OCI-M2 (cell line): ENCODE measurements at regions not wholly inside any gene's neighbourhood (a gene's known extent, or its start where the extent isn't known, plus 50 kb on each side); places are given as distances from the start of the nearest gene placed in this dataset.
"Not testable (repeated sequence)": the region's sequence is repeated elsewhere in the genome, so short reads cannot be mapped to it uniquely, and the experiment has no call there.

Experiments
- DNase-seq: peaks from one replicate; lab custom pipeline; 2025; ENCODE audit not compliant: unreplicated experiment; lab: John Stamatoyannopoulos, UW

GRCh38 chr11:33971530-33971929 lies 79.7 kb upstream of the LMO2 start:
- not testable (repeated sequence) for DNase-seq

GRCh38 chr11:33970984-33971466 lies 79.1 kb upstream of the LMO2 start:
- DNase-seq, result no peak

- no peak for DNase-seq
Observed at GRCh38 chr11:33967451-33967850, 75.6 kb upstream of the LMO2 start.

DNA sequence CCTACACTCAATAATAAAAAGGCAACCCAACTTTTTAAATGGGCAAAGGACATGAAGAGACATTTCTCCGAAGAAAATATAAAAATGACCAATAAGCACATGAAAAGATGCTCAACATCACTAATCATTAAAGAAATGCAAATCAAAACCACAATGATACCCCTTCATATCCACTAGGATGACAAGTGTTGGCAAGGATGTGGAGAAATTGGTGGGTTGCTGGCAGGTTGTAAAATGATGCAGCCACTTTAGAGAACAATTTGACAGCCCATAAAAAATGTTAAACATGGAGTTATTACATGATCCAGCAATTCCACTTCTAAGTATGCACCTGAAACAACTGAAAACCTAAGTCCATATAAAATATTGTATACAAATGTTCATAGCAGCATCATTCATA lies 73.2 kb upstream of the LMO2 start:
- DNase-seq, result no peak

- DNase-seq, result no peak
Observed at GRCh38 chr11:33959855-33960400, 68.1 kb upstream of the LMO2 start.

GRCh38 chr11:33957304-33957917 lies 65.5 kb upstream of the LMO2 start:
- DNase-seq, result no peak

DNA sequence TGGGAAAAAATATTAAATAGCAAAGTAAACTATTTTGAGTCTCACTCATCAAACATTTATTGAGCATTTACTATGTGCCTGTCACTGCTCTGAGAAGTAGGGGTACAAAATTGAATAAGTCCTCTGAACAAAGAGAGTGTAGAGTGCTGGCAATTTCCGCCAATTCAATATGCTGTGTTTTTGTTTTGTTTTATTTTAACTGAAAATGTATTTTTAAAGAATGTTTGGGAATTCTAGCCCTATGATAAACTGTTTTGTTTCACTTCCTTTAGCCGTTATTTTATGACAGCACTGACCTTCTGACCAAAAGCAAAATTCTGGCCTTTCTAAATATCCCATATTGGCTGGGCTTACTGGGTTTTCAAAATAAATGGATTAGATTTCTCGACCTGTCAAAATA lies 64.7 kb upstream of the LMO2 start:
- DNase-seq, result no peak

- DNase-seq, result no peak
Observed at GRCh38 chr11:33953289-33953688, 61.4 kb upstream of the LMO2 start.

DNA sequence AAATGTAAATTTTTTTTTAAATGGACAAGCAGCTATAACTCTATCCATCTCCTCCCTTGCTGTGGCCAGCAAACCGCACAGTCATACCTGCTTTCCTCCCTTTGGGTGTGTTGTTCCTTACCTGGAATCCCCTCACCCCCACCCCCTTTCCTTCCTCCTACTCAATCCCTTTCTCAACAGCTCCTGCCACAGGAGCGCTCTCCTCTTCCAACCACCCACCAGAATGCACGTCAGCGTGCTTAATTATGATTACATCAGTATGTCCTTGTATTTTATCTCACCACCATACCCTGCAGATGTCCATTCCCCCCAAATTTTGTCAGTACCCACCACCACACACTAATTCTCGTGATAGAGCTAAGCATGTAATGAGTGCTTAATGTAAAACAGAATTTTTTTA lies 60.9 kb upstream of the LMO2 start:
- DNase-seq, result no peak

DNA sequence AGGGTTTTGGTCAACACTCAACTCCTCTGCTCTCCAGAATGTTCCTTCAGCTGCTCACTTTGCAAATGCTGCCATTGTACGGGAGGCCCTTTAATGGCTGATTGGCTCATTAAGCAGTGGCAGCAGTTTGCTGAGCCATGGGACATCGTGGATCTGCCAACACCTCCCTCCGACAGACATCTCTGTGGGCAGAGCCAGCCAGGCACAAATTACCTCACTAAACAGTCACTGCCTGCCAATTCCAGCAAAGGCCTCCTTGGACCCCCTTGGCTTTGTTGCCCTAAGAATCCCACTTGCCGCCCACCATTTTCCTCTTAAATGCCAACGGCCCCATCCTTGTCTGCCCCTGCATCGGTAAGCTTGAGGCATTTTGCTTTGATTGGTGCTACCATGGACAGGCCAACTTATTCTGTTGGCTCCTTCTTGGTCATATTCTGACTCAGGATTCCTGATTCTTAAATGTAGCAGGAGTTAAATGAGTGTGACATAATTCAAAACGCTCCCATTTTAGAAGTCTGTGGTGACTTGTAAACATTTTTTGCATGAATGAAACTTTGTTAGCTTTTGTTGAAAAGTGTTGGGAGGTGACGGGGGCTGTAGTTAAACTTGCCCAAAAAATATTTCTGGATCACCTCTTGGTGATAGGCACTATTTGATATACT lies 57.5 kb upstream of the LMO2 start:
- DNase-seq, result no peak

GRCh38 chr11:33948494-33948893 lies 56.6 kb upstream of the LMO2 start:
- DNase-seq, result no peak

DNA sequence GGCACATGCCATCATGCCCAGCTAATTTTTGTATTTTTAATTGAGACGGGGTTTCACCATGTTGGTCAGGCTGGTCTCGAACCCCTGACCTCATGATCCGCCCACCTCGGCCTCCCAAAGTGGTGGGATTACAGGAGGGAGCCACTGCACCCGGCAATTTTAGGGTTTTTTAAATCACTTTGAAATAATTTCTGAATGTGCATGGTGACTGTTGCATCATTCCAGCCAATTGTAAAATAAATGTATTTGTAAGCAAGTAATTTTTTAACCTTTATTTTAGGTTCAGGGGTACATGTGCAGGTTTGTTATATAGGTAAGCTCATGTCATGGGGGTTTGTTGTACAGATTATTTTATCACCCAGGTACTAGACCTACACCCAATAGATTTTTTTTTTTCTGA lies 56.0 kb upstream of the LMO2 start:
- not testable (repeated sequence) for DNase-seq

GRCh38 chr11:33946930-33947329 lies 55.1 kb upstream of the LMO2 start:
- no peak for DNase-seq

GRCh38 chr11:33945481-33946268 lies 53.8 kb upstream of the LMO2 start:
- DNase-seq, result no peak

DNA sequence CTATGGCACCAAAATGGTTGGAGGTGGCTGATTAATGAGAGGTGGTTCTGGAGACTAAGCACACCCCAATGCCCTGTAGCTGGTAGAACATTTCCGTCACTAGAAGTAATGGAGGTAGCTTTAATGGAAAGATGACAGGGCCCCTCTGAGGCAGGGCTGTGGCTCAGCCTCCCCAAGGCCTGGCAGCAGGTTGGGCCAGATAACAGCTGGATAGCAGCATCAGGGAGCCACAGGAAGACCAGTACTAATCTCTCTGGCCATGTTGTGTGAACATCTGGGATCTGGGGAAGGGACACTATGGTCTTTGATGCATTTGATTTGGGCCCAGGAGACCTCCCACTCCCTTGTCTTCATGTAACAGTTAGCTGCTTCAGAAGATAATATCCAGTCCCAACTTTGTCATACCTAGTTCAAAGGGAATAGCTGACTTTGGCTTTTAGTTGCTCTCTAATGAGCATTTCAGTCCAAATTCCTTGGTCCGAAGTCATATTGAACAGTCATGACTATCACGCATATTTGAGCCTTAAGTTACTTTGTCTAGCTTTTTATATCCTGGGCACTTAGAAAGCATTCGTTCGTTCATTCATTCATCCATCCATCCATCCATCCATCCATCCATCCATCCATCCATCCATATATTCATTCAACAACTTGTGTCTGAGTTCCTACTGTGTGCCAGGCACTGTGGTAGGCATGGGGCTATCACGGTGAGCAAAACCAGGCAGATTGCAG lies 53.0 kb upstream of the LMO2 start:
- DNase-seq, result peak; percentile 81

DNA sequence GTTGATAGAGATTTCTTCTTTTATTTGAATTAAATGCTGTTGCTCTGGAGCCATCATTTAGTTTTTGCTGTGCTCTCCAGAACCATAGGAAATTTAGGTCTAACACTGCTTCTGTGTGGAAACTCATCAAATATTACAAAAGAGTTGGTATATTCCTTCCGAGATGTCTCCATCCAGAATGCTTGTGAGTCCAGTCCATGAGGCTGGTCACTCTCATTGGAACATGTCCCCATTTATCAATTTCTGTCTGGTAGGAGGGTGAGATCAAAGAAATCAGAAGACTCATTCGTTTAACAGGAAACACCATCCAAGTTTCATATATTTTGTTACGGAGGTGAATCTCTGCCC lies 52.4 kb upstream of the LMO2 start:
- no peak for DNase-seq

DNA sequence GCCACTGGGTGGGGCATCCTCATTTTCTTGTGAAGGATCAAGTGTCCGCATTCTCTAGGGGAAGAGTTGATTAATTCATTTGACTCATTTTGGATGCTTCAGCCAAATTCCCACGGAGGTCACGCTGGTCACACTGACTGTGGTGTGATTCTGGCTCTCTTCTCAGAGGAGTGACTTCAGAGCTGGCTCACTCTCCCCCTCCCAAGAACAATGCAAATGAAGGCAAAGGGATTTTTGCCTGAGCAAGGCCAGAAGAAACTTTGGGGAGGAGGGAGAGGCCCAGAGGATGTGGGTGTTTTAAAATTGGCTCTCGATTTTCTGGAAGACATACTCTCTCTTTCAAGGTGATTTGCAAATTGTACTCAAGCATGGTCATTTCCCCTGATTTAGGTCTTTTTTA lies 51.1 kb upstream of the LMO2 start:
- no peak for DNase-seq

GRCh38 chr11:33941637-33942160 lies 49.8 kb upstream of the LMO2 start:
- DNase-seq, result peak; percentile 72
